GM23338 (cell line): ENCODE measurements at regions not wholly inside any gene's neighbourhood (a gene's known extent, or its start where the extent isn't known, plus 50 kb on each side); places are given as distances from the start of the nearest gene placed in this dataset.
"Not testable (repeated sequence)": the region's sequence is repeated elsewhere in the genome, so short reads cannot be mapped to it uniquely, and the experiment has no call there.

Experiments
- ATAC-seq: fragments of 200-7000 bp; cut with Tn5 transposase; 3 replicates; pipeline ENCODE4 v1.9.1; 2020
- DNase-seq: peaks from one replicate; pipeline ENCODE4 v3.0.0-alpha.2; 2015; ENCODE audit warnings: low spot score
- H2AFZ ChIP-seq: fragments of 200-600 bp; sonication (generic); 2 replicates; pipeline ENCODE4 v1.8.0; 2016; ENCODE audit warnings: antibody characterized with exemption, mild to moderate bottlenecking, moderate library complexity
- H3F3A ChIP-seq: fragments of 200-600 bp; sonication (generic); replicated peaks from 2 replicates; pipeline ENCODE4 v1.8.0; 2017; ENCODE audit warnings: antibody characterized with exemption, mixed run types, low read depth
- H3K27ac ChIP-seq: fragments of 200-600 bp; sonication (generic); 2 replicates; pipeline ENCODE4 v1.6.1; 2016; ENCODE audit warnings: low read depth
- H3K27me3 ChIP-seq: fragments of 200-600 bp; sonication (generic); 2 replicates; pipeline ENCODE4 v1.8.0; 2016; ENCODE audit warnings: mild to moderate bottlenecking, mixed run types, moderate library complexity; ENCODE audit not compliant: insufficient read depth
- H3K36me3 ChIP-seq: fragments of 200-600 bp; sonication (generic); 2 replicates; pipeline ENCODE4 v1.8.0; 2016; ENCODE audit warnings: mild to moderate bottlenecking; ENCODE audit not compliant: insufficient read depth
- H3K4me1 ChIP-seq: fragments of 200-600 bp; sonication (generic); 2 replicates; pipeline ENCODE4 v1.8.0; 2016; ENCODE audit warnings: mild to moderate bottlenecking, moderate library complexity; ENCODE audit not compliant: insufficient read depth
- H3K4me2 ChIP-seq: fragments of 200-600 bp; sonication (generic); 2 replicates; pipeline ENCODE4 v1.7.1; 2017; ENCODE audit warnings: mixed run types
- H3K4me3 ChIP-seq: fragments of 200-600 bp; sonication (generic); 2 replicates; pipeline ENCODE4 v1.6.1; 2016; ENCODE audit warnings: mixed run types
- H3K79me2 ChIP-seq: fragments of 200-600 bp; sonication (generic); replicated peaks from 2 replicates; pipeline ENCODE4 v1.8.0; 2017; ENCODE audit warnings: mild to moderate bottlenecking; ENCODE audit not compliant: insufficient read depth
- H3K9me2 ChIP-seq: fragments of 200-600 bp; sonication (generic); 2 replicates; pipeline ENCODE4 v1.8.0; 2017; ENCODE audit not compliant: insufficient read depth
- H4K20me1 ChIP-seq: fragments of 200-600 bp; sonication (generic); replicated peaks from 2 replicates; pipeline ENCODE4 v1.8.0; 2017; ENCODE audit warnings: mild to moderate bottlenecking; ENCODE audit not compliant: insufficient read depth
- H3K27ac Mint-ChIP-seq: 2 replicates; pipeline ENCODE4 v1.8.0; 2020; ENCODE audit warnings: inconsistent platforms, mild to moderate bottlenecking, moderate library complexity, mixed read lengths
- H3K27me3 Mint-ChIP-seq: 3 replicates; pipeline ENCODE4 v1.8.0; 2022; ENCODE audit warnings: low read depth, mild to moderate bottlenecking, moderate library complexity, mixed read lengths, inconsistent platforms; ENCODE audit not compliant: insufficient read depth, poor library complexity
- H3K36me3 Mint-ChIP-seq: 3 replicates; pipeline ENCODE4 v1.8.0; 2021; ENCODE audit warnings: low read depth, mild to moderate bottlenecking, inconsistent platforms, moderate library complexity, mixed read lengths
- H3K4me1 Mint-ChIP-seq: 3 replicates; pipeline ENCODE4 v1.8.0; 2020; ENCODE audit warnings: mild to moderate bottlenecking, inconsistent platforms, mixed read lengths
- H3K4me3 Mint-ChIP-seq: 3 replicates; pipeline ENCODE4 v1.8.0; 2021; ENCODE audit warnings: moderate library complexity, mild to moderate bottlenecking, inconsistent platforms, mixed read lengths
- H3K9me3 Mint-ChIP-seq: 3 replicates; pipeline ENCODE4 v1.8.0; 2020; ENCODE audit warnings: moderate library complexity, mild to moderate bottlenecking, inconsistent platforms, mixed read lengths
- CREB1 ChIP-seq: fragments of 250-450 bp; sonication (Bioruptor Pico); IDR thresholded peaks from 2 replicates; pipeline ENCODE4 v1.5.0; 2020; ENCODE audit warnings: low read depth, mild to moderate bottlenecking, moderate library complexity
- ETS1 ChIP-seq: IDR thresholded peaks from 2 replicates; pipeline ENCODE4 v1.6.1; 2016; ENCODE audit warnings: antibody characterized with exemption
- EZH2 ChIP-seq: fragments of 200-600 bp; sonication (generic); IDR thresholded peaks from one replicate; pipeline ENCODE4 v1.8.0; 2017; ENCODE audit warnings: antibody characterized with exemption, mild to moderate bottlenecking, low read depth; ENCODE audit not compliant: unreplicated experiment
- EZH2phosphoT487 ChIP-seq: fragments of 200-600 bp; sonication (generic); IDR thresholded peaks from one replicate; pipeline ENCODE4 v1.8.1; 2018; ENCODE audit warnings: antibody characterized with exemption; ENCODE audit not compliant: unreplicated experiment
- JUNB ChIP-seq: IDR thresholded peaks from one replicate; pipeline ENCODE4 v1.6.1; 2016; ENCODE audit warnings: antibody characterized with exemption; ENCODE audit not compliant: unreplicated experiment
- NANOG ChIP-seq: IDR thresholded peaks from 2 replicates; pipeline ENCODE4 v1.6.1; 2016; ENCODE audit warnings: antibody characterized with exemption, borderline replicate concordance
- POLR2AphosphoS5 ChIP-seq: IDR thresholded peaks from 2 replicates; pipeline ENCODE4 v1.6.1; 2016; ENCODE audit warnings: antibody characterized with exemption, low read depth
- STAT1 ChIP-seq: IDR thresholded peaks from one replicate; pipeline ENCODE4 v1.6.1; 2016; ENCODE audit warnings: antibody characterized with exemption; ENCODE audit not compliant: unreplicated experiment
- ZNF114 ChIP-seq: fragments of 250-450 bp; sonication (Bioruptor Pico); IDR thresholded peaks from 2 replicates; pipeline ENCODE4 v1.5.0; 2020; ENCODE audit warnings: mild to moderate bottlenecking, moderate library complexity
- ZNF331 ChIP-seq: fragments of 250-450 bp; sonication (Bioruptor Pico); IDR thresholded peaks from 2 replicates; pipeline ENCODE4 v1.5.0; 2020; ENCODE audit warnings: low read depth, mild to moderate bottlenecking, moderate library complexity
- TF ChIP-seq, protein P1 (sequence below): fragments of 250-450 bp; sonication (Bioruptor Pico); IDR thresholded peaks from 2 replicates; pipeline ENCODE4 v1.5.0; 2020; ENCODE audit warnings: mild to moderate bottlenecking, moderate library complexity
- TF ChIP-seq, protein P2 (sequence below): IDR thresholded peaks from one replicate; pipeline ENCODE4 v1.6.1; 2018; ENCODE audit warnings: antibody characterized with exemption; ENCODE audit not compliant: unreplicated experiment

GRCh38 chr1:94753171-94753972 is 66.8 kb upstream of the SLC44A3 start:
- Histone ChIP-seq H3K4me2 (no peak overlapping the region), H3K27ac (peak overlapping the region; percentile 39; the same call in 1 of the 2 replicates), H3K79me2 (no peaks in the 10 kb centered on the region), H3K4me3 (no peak overlapping the region), H4K20me1 (no peaks in the 10 kb centered on the region), H2AFZ (no peak overlapping the region), H3K4me1 (peaks cover 15% of the 10 kb centered on the region), H3K27me3 (no peaks in the 10 kb centered on the region), H3K9me2 (no peaks in the 10 kb centered on the region), H3F3A (no peaks in the 10 kb centered on the region), H3K36me3 (no peaks in the 10 kb centered on the region)
- peaks cover 8% of the 10 kb centered on the region; the same call in 2 of the 3 replicates for H3K9me3 Mint-ChIP-seq
- no peak for DNase-seq
- peaks cover 12% of the 10 kb centered on the region for H3K4me1 Mint-ChIP-seq
- no peaks in the 10 kb centered on the region for H3K27me3 Mint-ChIP-seq
- no peak for TF ChIP-seq EZH2phosphoT487
- no peak for TF ChIP-seq CREB1 (CRISPR knock-in tag)
- no peak for TF ChIP-seq ZNF331 (CRISPR knock-in tag)
- no peak for TF ChIP-seq ZNF114 (CRISPR knock-in tag)
- TF ChIP-seq STAT1 = no peak
- no peak for TF ChIP-seq POLR2AphosphoS5
- no peak for TF ChIP-seq EZH2
- TF ChIP-seq, protein P1, sequence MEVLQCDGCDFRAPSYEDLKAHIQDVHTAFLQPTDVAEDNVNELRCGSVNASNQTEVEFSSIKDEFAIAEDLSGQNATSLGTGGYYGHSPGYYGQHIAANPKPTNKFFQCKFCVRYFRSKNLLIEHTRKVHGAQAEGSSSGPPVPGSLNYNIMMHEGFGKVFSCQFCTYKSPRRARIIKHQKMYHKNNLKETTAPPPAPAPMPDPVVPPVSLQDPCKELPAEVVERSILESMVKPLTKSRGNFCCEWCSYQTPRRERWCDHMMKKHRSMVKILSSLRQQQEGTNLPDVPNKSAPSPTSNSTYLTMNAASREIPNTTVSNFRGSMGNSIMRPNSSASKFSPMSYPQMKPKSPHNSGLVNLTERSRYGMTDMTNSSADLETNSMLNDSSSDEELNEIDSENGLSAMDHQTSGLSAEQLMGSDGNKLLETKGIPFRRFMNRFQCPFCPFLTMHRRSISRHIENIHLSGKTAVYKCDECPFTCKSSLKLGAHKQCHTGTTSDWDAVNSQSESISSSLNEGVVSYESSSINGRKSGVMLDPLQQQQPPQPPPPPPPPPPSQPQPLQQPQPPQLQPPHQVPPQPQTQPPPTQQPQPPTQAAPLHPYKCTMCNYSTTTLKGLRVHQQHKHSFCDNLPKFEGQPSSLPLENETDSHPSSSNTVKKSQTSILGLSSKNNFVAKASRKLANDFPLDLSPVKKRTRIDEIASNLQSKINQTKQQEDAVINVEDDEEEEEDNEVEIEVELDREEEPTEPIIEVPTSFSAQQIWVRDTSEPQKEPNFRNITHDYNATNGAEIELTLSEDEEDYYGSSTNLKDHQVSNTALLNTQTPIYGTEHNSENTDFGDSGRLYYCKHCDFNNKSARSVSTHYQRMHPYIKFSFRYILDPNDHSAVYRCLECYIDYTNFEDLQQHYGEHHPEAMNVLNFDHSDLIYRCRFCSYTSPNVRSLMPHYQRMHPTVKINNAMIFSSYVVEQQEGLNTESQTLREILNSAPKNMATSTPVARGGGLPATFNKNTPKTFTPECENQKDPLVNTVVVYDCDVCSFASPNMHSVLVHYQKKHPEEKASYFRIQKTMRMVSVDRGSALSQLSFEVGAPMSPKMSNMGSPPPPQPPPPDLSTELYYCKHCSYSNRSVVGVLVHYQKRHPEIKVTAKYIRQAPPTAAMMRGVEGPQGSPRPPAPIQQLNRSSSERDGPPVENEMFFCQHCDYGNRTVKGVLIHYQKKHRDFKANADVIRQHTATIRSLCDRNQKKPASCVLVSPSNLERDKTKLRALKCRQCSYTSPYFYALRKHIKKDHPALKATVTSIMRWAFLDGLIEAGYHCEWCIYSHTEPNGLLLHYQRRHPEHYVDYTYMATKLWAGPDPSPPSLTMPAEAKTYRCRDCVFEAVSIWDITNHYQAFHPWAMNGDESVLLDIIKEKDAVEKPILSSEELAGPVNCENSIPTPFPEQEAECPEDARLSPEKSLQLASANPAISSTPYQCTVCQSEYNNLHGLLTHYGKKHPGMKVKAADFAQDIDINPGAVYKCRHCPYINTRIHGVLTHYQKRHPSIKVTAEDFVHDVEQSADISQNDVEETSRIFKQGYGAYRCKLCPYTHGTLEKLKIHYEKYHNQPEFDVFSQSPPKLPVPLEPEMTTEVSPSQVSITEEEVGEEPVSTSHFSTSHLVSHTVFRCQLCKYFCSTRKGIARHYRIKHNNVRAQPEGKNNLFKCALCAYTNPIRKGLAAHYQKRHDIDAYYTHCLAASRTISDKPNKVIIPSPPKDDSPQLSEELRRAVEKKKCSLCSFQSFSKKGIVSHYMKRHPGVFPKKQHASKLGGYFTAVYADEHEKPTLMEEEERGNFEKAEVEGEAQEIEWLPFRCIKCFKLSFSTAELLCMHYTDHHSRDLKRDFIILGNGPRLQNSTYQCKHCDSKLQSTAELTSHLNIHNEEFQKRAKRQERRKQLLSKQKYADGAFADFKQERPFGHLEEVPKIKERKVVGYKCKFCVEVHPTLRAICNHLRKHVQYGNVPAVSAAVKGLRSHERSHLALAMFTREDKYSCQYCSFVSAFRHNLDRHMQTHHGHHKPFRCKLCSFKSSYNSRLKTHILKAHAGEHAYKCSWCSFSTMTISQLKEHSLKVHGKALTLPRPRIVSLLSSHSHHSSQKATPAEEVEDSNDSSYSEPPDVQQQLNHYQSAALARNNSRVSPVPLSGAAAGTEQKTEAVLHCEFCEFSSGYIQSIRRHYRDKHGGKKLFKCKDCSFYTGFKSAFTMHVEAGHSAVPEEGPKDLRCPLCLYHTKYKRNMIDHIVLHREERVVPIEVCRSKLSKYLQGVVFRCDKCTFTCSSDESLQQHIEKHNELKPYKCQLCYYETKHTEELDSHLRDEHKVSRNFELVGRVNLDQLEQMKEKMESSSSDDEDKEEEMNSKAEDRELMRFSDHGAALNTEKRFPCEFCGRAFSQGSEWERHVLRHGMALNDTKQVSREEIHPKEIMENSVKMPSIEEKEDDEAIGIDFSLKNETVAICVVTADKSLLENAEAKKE (CRISPR knock-in tag) = no peak
- TF ChIP-seq NANOG = no peak
- TF ChIP-seq, protein P2, sequence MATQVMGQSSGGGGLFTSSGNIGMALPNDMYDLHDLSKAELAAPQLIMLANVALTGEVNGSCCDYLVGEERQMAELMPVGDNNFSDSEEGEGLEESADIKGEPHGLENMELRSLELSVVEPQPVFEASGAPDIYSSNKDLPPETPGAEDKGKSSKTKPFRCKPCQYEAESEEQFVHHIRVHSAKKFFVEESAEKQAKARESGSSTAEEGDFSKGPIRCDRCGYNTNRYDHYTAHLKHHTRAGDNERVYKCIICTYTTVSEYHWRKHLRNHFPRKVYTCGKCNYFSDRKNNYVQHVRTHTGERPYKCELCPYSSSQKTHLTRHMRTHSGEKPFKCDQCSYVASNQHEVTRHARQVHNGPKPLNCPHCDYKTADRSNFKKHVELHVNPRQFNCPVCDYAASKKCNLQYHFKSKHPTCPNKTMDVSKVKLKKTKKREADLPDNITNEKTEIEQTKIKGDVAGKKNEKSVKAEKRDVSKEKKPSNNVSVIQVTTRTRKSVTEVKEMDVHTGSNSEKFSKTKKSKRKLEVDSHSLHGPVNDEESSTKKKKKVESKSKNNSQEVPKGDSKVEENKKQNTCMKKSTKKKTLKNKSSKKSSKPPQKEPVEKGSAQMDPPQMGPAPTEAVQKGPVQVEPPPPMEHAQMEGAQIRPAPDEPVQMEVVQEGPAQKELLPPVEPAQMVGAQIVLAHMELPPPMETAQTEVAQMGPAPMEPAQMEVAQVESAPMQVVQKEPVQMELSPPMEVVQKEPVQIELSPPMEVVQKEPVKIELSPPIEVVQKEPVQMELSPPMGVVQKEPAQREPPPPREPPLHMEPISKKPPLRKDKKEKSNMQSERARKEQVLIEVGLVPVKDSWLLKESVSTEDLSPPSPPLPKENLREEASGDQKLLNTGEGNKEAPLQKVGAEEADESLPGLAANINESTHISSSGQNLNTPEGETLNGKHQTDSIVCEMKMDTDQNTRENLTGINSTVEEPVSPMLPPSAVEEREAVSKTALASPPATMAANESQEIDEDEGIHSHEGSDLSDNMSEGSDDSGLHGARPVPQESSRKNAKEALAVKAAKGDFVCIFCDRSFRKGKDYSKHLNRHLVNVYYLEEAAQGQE = no peak
- TF ChIP-seq ETS1 = no peak
- TF ChIP-seq JUNB = no peak
- H3K4me3 Mint-ChIP-seq = no peak overlapping the region
- no peak overlapping the region for H3K27ac Mint-ChIP-seq
- peak; percentile 45; the same call in 2 of the 3 replicates for ATAC-seq
- H3K36me3 Mint-ChIP-seq = no peaks in the 10 kb centered on the region

DNA sequence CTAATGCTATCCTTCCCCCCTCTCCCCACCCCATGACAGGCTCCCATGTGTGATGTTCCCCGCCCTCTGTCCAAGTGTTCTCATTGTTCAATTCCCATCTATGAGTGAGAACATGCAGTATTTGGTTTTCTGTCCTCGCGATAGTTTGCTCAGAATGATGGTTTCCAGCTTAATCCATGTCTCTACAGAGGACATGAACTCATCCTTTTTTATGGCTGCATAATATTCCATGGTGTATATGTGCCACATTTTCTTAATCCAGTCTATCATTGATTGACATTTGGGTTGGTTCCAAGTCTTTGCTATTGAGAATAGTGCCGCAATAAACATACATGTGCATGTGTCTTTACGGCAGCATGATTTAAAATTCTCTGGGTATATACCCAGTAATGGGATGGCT is 68.7 kb upstream of the SLC44A3 start:
- H3K4me2 ChIP-seq, H3K4me1 Mint-ChIP-seq, H3F3A ChIP-seq, H3K9me2 ChIP-seq, H3K36me3 ChIP-seq, H3K27ac ChIP-seq, H2AFZ ChIP-seq, H3K27ac Mint-ChIP-seq, H3K27me3 ChIP-seq, H3K36me3 Mint-ChIP-seq, DNase-seq, H3K9me3 Mint-ChIP-seq, H3K79me2 ChIP-seq, H3K4me3 ChIP-seq, ATAC-seq, H3K4me3 Mint-ChIP-seq, H4K20me1 ChIP-seq, H3K27me3 Mint-ChIP-seq: not testable (repeated sequence)
- peaks cover 22% of the 10 kb centered on the region for H3K4me1 ChIP-seq
